OCI-M2 (cell line): ENCODE measurements at regions not wholly inside any gene's neighbourhood (a gene's known extent, or its start where the extent isn't known, plus 50 kb on each side); places are given as distances from the start of the nearest gene placed in this dataset.

ENCODE experiments used
- DNase-seq: peaks from one replicate; lab custom pipeline; 2025; ENCODE audit not compliant: unreplicated experiment; lab: John Stamatoyannopoulos, UW

- DNase-seq, result no peak
Observed at GRCh38 chr9:75830303-75830702, 60.2 kb upstream of the PCSK5 start.

- no peak for DNase-seq
Observed at GRCh38 chr9:75833778-75834177, 56.7 kb upstream of the PCSK5 start.

- DNase-seq, result no peak
Observed at GRCh38 chr9:75834878-75835277, 55.6 kb upstream of the PCSK5 start.
